Activated naive CD4-positive, alpha-beta T cell treated with anti-CD3 and anti-CD28 coated beads, Interleukin-2, amount 10 ng/mL, durations not matched to agents 7 days and 5 days (primary cell): ENCODE measurements at regions not wholly inside any gene's neighbourhood (a gene's known extent, or its start where the extent isn't known, plus 50 kb on each side); places are given as distances from the start of the nearest gene placed in this dataset.

ENCODE experiments used
- CTCF ChIA-PET: fragments of 350-600 bp; sonication (Branson Sonifier 250); formaldehyde crosslinking; loops from one replicate; lab custom pipeline; 2021; ENCODE audit warnings: antibody characterized with exemption; lab: Charles Lee
- DNase-seq: peaks from one replicate; pipeline ENCODE4 v3.0.0-alpha.2; 2020
- H3K27ac Mint-ChIP-seq: one replicate; pipeline ENCODE4 v1.8.0; 2021; ENCODE audit warnings: mild to moderate bottlenecking, moderate library complexity, mixed read lengths
- H3K27me3 Mint-ChIP-seq: one replicate; pipeline ENCODE4 v1.8.0; 2021; ENCODE audit warnings: mild to moderate bottlenecking, mixed read lengths
- H3K36me3 Mint-ChIP-seq: one replicate; pipeline ENCODE4 v1.8.0; 2021; ENCODE audit warnings: mixed read lengths
- H3K4me1 Mint-ChIP-seq: one replicate; pipeline ENCODE4 v1.8.0; 2021; ENCODE audit warnings: mixed read lengths
- H3K4me3 Mint-ChIP-seq: one replicate; pipeline ENCODE4 v1.8.0; 2021; ENCODE audit warnings: mild to moderate bottlenecking, moderate library complexity, mixed read lengths
- H3K9me3 Mint-ChIP-seq: one replicate; pipeline ENCODE4 v1.8.0; 2021; ENCODE audit warnings: mixed read lengths

- no peaks in the 10 kb centered on the region for H3K27me3 Mint-ChIP-seq
- CTCF ChIA-PET, result no interaction called here
- DNase-seq, result no peak
- H3K27ac Mint-ChIP-seq, result no peak overlapping the region
- no peaks in the 10 kb centered on the region for H3K36me3 Mint-ChIP-seq
- no peaks in the 10 kb centered on the region for H3K4me1 Mint-ChIP-seq
- no peak overlapping the region for H3K4me3 Mint-ChIP-seq
- H3K9me3 Mint-ChIP-seq, result no peaks in the 10 kb centered on the region
These were observed 339.4 kb upstream of the KIAA1217 start for GRCh38 chr10:23869548-23869947.

GRCh38 chr10:23869996-23870395 lies 338.9 kb upstream of the KIAA1217 start:
- Mint-ChIP-seq H3K27me3 (no peaks in the 10 kb centered on the region), H3K4me3 (no peak overlapping the region), H3K27ac (no peak overlapping the region), H3K9me3 (no peaks in the 10 kb centered on the region), H3K36me3 (no peaks in the 10 kb centered on the region), H3K4me1 (no peaks in the 10 kb centered on the region)
- CTCF ChIA-PET, result no interaction called here
- no peak for DNase-seq

- H3K4me3 Mint-ChIP-seq, result no peak overlapping the region
- H3K9me3 Mint-ChIP-seq, result no peaks in the 10 kb centered on the region
- no peak overlapping the region for H3K27ac Mint-ChIP-seq
- CTCF ChIA-PET, result no interaction called here
- H3K4me1 Mint-ChIP-seq, result no peaks in the 10 kb centered on the region
- H3K27me3 Mint-ChIP-seq, result no peaks in the 10 kb centered on the region
- no peaks in the 10 kb centered on the region for H3K36me3 Mint-ChIP-seq
- no peak for DNase-seq
These were observed 338.0 kb upstream of the KIAA1217 start for GRCh38 chr10:23870651-23871610.

- no peak for DNase-seq
- Mint-ChIP-seq H3K4me1 (no peaks in the 10 kb centered on the region), H3K27me3 (no peaks in the 10 kb centered on the region), H3K9me3 (no peaks in the 10 kb centered on the region), H3K4me3 (no peak overlapping the region), H3K36me3 (no peaks in the 10 kb centered on the region), H3K27ac (no peak overlapping the region)
- CTCF ChIA-PET, result no interaction called here
These were observed 336.6 kb upstream of the KIAA1217 start for GRCh38 chr10:23872290-23872689.

- Mint-ChIP-seq H3K36me3 (no peaks in the 10 kb centered on the region), H3K27me3 (no peaks in the 10 kb centered on the region), H3K9me3 (no peaks in the 10 kb centered on the region), H3K4me3 (no peak overlapping the region), H3K27ac (no peak overlapping the region), H3K4me1 (no peaks in the 10 kb centered on the region)
- CTCF ChIA-PET, result no interaction called here
- no peak for DNase-seq
These were observed 331.1 kb upstream of the KIAA1217 start for GRCh38 chr10:23877791-23878320.

GRCh38 chr10:23884670-23885069 lies 324.3 kb upstream of the KIAA1217 start:
- DNase-seq, result no peak
- no peaks in the 10 kb centered on the region for H3K9me3 Mint-ChIP-seq
- no peaks in the 10 kb centered on the region for H3K36me3 Mint-ChIP-seq
- H3K4me1 Mint-ChIP-seq, result no peaks in the 10 kb centered on the region
- H3K27me3 Mint-ChIP-seq, result no peaks in the 10 kb centered on the region
- no peak overlapping the region for H3K27ac Mint-ChIP-seq
- CTCF ChIA-PET, result no interaction called here
- no peak overlapping the region for H3K4me3 Mint-ChIP-seq

GRCh38 chr10:23885853-23886252 lies 323.1 kb upstream of the KIAA1217 start:
- CTCF ChIA-PET, result interaction anchor here (0.5 kb wide), 1 partner anchor 14 kb away, joined by 3 read pairs; no protein-coding TSS in a partner anchor
- no peak for DNase-seq
- Mint-ChIP-seq H3K4me1 (no peaks in the 10 kb centered on the region), H3K27ac (no peak overlapping the region), H3K4me3 (no peak overlapping the region), H3K9me3 (no peaks in the 10 kb centered on the region), H3K36me3 (no peaks in the 10 kb centered on the region), H3K27me3 (no peaks in the 10 kb centered on the region)

- Mint-ChIP-seq H3K4me1 (no peaks in the 10 kb centered on the region), H3K27ac (no peak overlapping the region), H3K27me3 (no peaks in the 10 kb centered on the region), H3K4me3 (no peak overlapping the region), H3K9me3 (no peaks in the 10 kb centered on the region), H3K36me3 (no peaks in the 10 kb centered on the region)
- CTCF ChIA-PET, result no interaction called here
- no peak for DNase-seq
These were observed 322.6 kb upstream of the KIAA1217 start for GRCh38 chr10:23886355-23886754.

GRCh38 chr10:23891301-23891700 lies 317.6 kb upstream of the KIAA1217 start:
- no peaks in the 10 kb centered on the region for H3K4me1 Mint-ChIP-seq
- H3K27me3 Mint-ChIP-seq, result no peaks in the 10 kb centered on the region
- DNase-seq, result no peak
- H3K27ac Mint-ChIP-seq, result no peak overlapping the region
- H3K4me3 Mint-ChIP-seq, result no peak overlapping the region
- no peaks in the 10 kb centered on the region for H3K36me3 Mint-ChIP-seq
- CTCF ChIA-PET, result no interaction called here
- H3K9me3 Mint-ChIP-seq, result peaks cover under 1% of the 10 kb centered on the region

- no peak for DNase-seq
These were observed 316.6 kb upstream of the KIAA1217 start for GRCh38 chr10:23892296-23892695.

GRCh38 chr10:23897267-23897666 lies 311.7 kb upstream of the KIAA1217 start:
- no peak overlapping the region for H3K4me3 Mint-ChIP-seq
- CTCF ChIA-PET, result no interaction called here
- no peaks in the 10 kb centered on the region for H3K4me1 Mint-ChIP-seq

More at GRCh38 chr10:23892296-23892695, 316.6 kb upstream of the KIAA1217 start:
- no peaks in the 10 kb centered on the region for H3K4me1 Mint-ChIP-seq
- no peaks in the 10 kb centered on the region for H3K36me3 Mint-ChIP-seq
- no peaks in the 10 kb centered on the region for H3K27me3 Mint-ChIP-seq
- peaks cover 2% of the 10 kb centered on the region for H3K9me3 Mint-ChIP-seq
- no peak overlapping the region for H3K27ac Mint-ChIP-seq
- CTCF ChIA-PET, result no interaction called here
- H3K4me3 Mint-ChIP-seq, result no peak overlapping the region

GRCh38 chr10:23897861-23898260 lies 311.1 kb upstream of the KIAA1217 start:
- Mint-ChIP-seq H3K4me1 (no peaks in the 10 kb centered on the region), H3K36me3 (no peaks in the 10 kb centered on the region), H3K27ac (no peak overlapping the region), H3K4me3 (no peak overlapping the region), H3K9me3 (peaks cover 2% of the 10 kb centered on the region), H3K27me3 (no peaks in the 10 kb centered on the region)
- no peak for DNase-seq
- CTCF ChIA-PET, result no interaction called here

More at GRCh38 chr10:23897267-23897666, 311.7 kb upstream of the KIAA1217 start:
- DNase-seq, result no peak
- Mint-ChIP-seq H3K9me3 (peaks cover 2% of the 10 kb centered on the region), H3K36me3 (no peaks in the 10 kb centered on the region), H3K27me3 (no peaks in the 10 kb centered on the region), H3K27ac (no peak overlapping the region)

GRCh38 chr10:23899166-23899565 lies 309.8 kb upstream of the KIAA1217 start:
- H3K27ac Mint-ChIP-seq, result no peak overlapping the region
- H3K4me3 Mint-ChIP-seq, result no peak overlapping the region
- CTCF ChIA-PET, result no interaction called here
- no peaks in the 10 kb centered on the region for H3K27me3 Mint-ChIP-seq
- no peaks in the 10 kb centered on the region for H3K36me3 Mint-ChIP-seq
- no peak for DNase-seq
- no peaks in the 10 kb centered on the region for H3K4me1 Mint-ChIP-seq
- H3K9me3 Mint-ChIP-seq, result peaks cover 2% of the 10 kb centered on the region

GRCh38 chr10:23910291-23910690 lies 298.6 kb upstream of the KIAA1217 start:
- no peaks in the 10 kb centered on the region for H3K36me3 Mint-ChIP-seq
- H3K4me3 Mint-ChIP-seq, result no peak overlapping the region
- no peaks in the 10 kb centered on the region for H3K9me3 Mint-ChIP-seq
- no peak for DNase-seq
- no peaks in the 10 kb centered on the region for H3K27me3 Mint-ChIP-seq
- no peaks in the 10 kb centered on the region for H3K4me1 Mint-ChIP-seq
- CTCF ChIA-PET, result no interaction called here
- H3K27ac Mint-ChIP-seq, result no peak overlapping the region

GRCh38 chr10:23912884-23913404 lies 296.0 kb upstream of the KIAA1217 start:
- Mint-ChIP-seq H3K9me3 (no peaks in the 10 kb centered on the region), H3K4me3 (no peak overlapping the region), H3K4me1 (no peaks in the 10 kb centered on the region), H3K27me3 (no peaks in the 10 kb centered on the region), H3K27ac (no peak overlapping the region), H3K36me3 (no peaks in the 10 kb centered on the region)
- CTCF ChIA-PET, result no interaction called here
- no peak for DNase-seq
